B cell (primary cell): ENCODE measurements at regions not wholly inside any gene's neighbourhood (a gene's known extent, or its start where the extent isn't known, plus 50 kb on each side); places are given as distances from the start of the nearest gene placed in this dataset.

Source experiments
- EZH2 ChIP-seq: IDR thresholded peaks from 2 replicates; pipeline ENCODE4 v1.6.1; 2012; ENCODE audit warnings: borderline replicate concordance, low read depth, mild to moderate bottlenecking, moderate library complexity, low read length; ENCODE audit not compliant: insufficient read depth, poor library complexity, severe bottlenecking
- TF ChIP-seq, protein P1 (sequence below): fragments of 200-600 bp; IDR thresholded peaks from one replicate; pipeline ENCODE4 v1.8.0; 2022; ENCODE audit warnings: antibody characterized with exemption, mild to moderate bottlenecking

DNA sequence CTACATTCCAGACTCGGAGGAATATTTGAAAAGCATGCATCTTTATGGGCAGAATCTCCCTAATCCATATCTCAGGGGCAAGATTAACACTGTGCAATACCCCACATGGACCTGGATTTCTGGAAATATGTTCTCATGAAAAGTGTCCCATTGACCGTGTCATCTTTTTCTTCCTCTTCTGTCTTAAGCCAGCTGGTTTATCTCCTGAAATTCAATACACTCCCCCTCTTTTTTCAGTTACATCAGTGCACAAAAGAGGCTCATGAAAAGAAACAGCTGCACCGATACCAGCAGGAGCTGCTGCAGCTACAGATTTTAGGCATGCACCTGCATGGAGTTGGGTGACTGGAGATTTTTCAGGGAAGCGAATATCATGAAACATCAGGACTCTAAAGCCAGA is 117.2 kb downstream of the SLC4A3 start:
- TF ChIP-seq EZH2, result no peak
- TF ChIP-seq, protein P1, sequence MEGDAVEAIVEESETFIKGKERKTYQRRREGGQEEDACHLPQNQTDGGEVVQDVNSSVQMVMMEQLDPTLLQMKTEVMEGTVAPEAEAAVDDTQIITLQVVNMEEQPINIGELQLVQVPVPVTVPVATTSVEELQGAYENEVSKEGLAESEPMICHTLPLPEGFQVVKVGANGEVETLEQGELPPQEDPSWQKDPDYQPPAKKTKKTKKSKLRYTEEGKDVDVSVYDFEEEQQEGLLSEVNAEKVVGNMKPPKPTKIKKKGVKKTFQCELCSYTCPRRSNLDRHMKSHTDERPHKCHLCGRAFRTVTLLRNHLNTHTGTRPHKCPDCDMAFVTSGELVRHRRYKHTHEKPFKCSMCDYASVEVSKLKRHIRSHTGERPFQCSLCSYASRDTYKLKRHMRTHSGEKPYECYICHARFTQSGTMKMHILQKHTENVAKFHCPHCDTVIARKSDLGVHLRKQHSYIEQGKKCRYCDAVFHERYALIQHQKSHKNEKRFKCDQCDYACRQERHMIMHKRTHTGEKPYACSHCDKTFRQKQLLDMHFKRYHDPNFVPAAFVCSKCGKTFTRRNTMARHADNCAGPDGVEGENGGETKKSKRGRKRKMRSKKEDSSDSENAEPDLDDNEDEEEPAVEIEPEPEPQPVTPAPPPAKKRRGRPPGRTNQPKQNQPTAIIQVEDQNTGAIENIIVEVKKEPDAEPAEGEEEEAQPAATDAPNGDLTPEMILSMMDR, result no peak
